H9 (cell line): ENCODE measurements at regions not wholly inside any gene's neighbourhood (a gene's known extent, or its start where the extent isn't known, plus 50 kb on each side); places are given as distances from the start of the nearest gene placed in this dataset.

Experiments
- DNase-seq: peaks from one replicate; pipeline ENCODE4 v3.0.0-alpha.2; 2017
- H2AFZ ChIP-seq: one replicate; pipeline ENCODE4 v1.6.1; 2013; ENCODE audit warnings: mild to moderate bottlenecking, low read length, control low read depth, moderate library complexity
- H2AK5ac ChIP-seq: 2 replicates; pipeline ENCODE4 v1.6.1; 2013; ENCODE audit warnings: low read length, control low read depth, mixed read lengths; ENCODE audit not compliant: insufficient read length
- H2BK120ac ChIP-seq: one replicate; pipeline ENCODE4 v1.6.1; 2013; ENCODE audit warnings: low read depth, mild to moderate bottlenecking, low read length, control low read depth, inconsistent platforms; ENCODE audit not compliant: poor library complexity, severe bottlenecking
- H2BK12ac ChIP-seq: 2 replicates; pipeline ENCODE4 v1.6.1; 2013; ENCODE audit warnings: low read length, control low read depth, mixed read lengths, low read depth; ENCODE audit not compliant: insufficient read length
- H2BK15ac ChIP-seq: 2 replicates; pipeline ENCODE4 v1.6.1; 2013; ENCODE audit warnings: low read depth, low read length, control low read depth
- H2BK20ac ChIP-seq: one replicate; pipeline ENCODE4 v1.6.1; 2013; ENCODE audit warnings: low read depth, mild to moderate bottlenecking, low read length, control low read depth, inconsistent platforms; ENCODE audit not compliant: poor library complexity, severe bottlenecking
- H2BK5ac ChIP-seq: 2 replicates; pipeline ENCODE4 v1.6.1; 2013; ENCODE audit warnings: low read length, control low read depth, mixed read lengths; ENCODE audit not compliant: insufficient read length
- H3K14ac ChIP-seq: 2 replicates; pipeline ENCODE4 v1.6.1; 2013; ENCODE audit warnings: low read length, control low read depth; ENCODE audit not compliant: insufficient read depth
- H3K18ac ChIP-seq: 2 replicates; pipeline ENCODE4 v1.6.1; 2013; ENCODE audit warnings: low read depth, mild to moderate bottlenecking, mixed read lengths, low read length, control low read depth; ENCODE audit not compliant: insufficient read length
- H3K23ac ChIP-seq: 2 replicates; pipeline ENCODE4 v1.6.1; 2013; ENCODE audit warnings: low read length, control low read depth, mixed read lengths, low read depth; ENCODE audit not compliant: insufficient read length
- H3K23me2 ChIP-seq: 2 replicates; pipeline ENCODE4 v1.6.1; 2013; ENCODE audit warnings: low read depth, mild to moderate bottlenecking, mixed read lengths, low read length, control low read depth; ENCODE audit not compliant: insufficient read length, poor library complexity, severe bottlenecking
- H3K27ac ChIP-seq: 2 replicates; pipeline ENCODE4 v1.5.1; 2013; ENCODE audit warnings: low read length, control low read depth, mixed read lengths, low read depth; ENCODE audit not compliant: insufficient read length
- H3K27me3 ChIP-seq: 2 replicates; pipeline ENCODE4 v1.6.1; 2013; ENCODE audit warnings: low read length, control low read depth, inconsistent platforms; ENCODE audit not compliant: insufficient read depth
- H3K4ac ChIP-seq: 2 replicates; pipeline ENCODE4 v1.6.1; 2013; ENCODE audit warnings: low read depth, mild to moderate bottlenecking, control low read depth, inconsistent platforms, low read length, moderate library complexity
- H3K4me1 ChIP-seq: 2 replicates; pipeline ENCODE4 v1.6.1; 2013; ENCODE audit warnings: low read length, control low read depth, inconsistent platforms; ENCODE audit not compliant: insufficient read depth
- H3K4me2 ChIP-seq: 2 replicates; pipeline ENCODE4 v1.6.1; 2013; ENCODE audit warnings: low read length, control low read depth, mixed read lengths; ENCODE audit not compliant: insufficient read length, insufficient read depth
- H3K56ac ChIP-seq: 2 replicates; pipeline ENCODE4 v1.6.1; 2013; ENCODE audit warnings: low read depth, mild to moderate bottlenecking, mixed read lengths, low read length, control low read depth; ENCODE audit not compliant: insufficient read length
- H3K79me1 ChIP-seq: 2 replicates; pipeline ENCODE4 v1.6.1; 2013; ENCODE audit warnings: low read depth, mild to moderate bottlenecking, moderate library complexity, low read length, control low read depth, inconsistent platforms; ENCODE audit not compliant: insufficient read depth, poor library complexity, severe bottlenecking
- H3K79me2 ChIP-seq: 2 replicates; pipeline ENCODE4 v1.6.1; 2013; ENCODE audit warnings: low read length, control low read depth, inconsistent platforms; ENCODE audit not compliant: insufficient read depth
- H3K9ac ChIP-seq: 2 replicates; pipeline ENCODE4 v1.6.1; 2013; ENCODE audit warnings: low read length, control low read depth, mixed read lengths; ENCODE audit not compliant: insufficient read length; ENCODE audit errors: extremely low read depth
- H3K9me3 ChIP-seq: one replicate; pipeline ENCODE4 v1.6.1; 2013; ENCODE audit warnings: low read depth, low read length, inconsistent platforms; ENCODE audit not compliant: control insufficient read depth
- H3T11ph ChIP-seq: one replicate; pipeline ENCODE4 v1.6.1; 2013; ENCODE audit warnings: mild to moderate bottlenecking, low read length, control low read depth, inconsistent platforms
- H4K20me1 ChIP-seq: one replicate; pipeline ENCODE4 v1.6.1; 2013; ENCODE audit not compliant: control insufficient read depth, insufficient read length, insufficient read depth
- H4K5ac ChIP-seq: 2 replicates; pipeline ENCODE4 v1.6.1; 2013; ENCODE audit warnings: low read depth, mild to moderate bottlenecking, mixed read lengths, low read length, control low read depth; ENCODE audit not compliant: insufficient read length
- H4K8ac ChIP-seq: replicated peaks from 2 replicates; pipeline ENCODE4 v1.6.1; 2013; ENCODE audit warnings: low read length, control low read depth, mixed read lengths, low read depth; ENCODE audit not compliant: insufficient read length
- H4K91ac ChIP-seq: 2 replicates; pipeline ENCODE4 v1.6.1; 2013; ENCODE audit warnings: low read depth, mild to moderate bottlenecking, moderate library complexity, mixed read lengths, low read length, control low read depth; ENCODE audit not compliant: insufficient read length
- H3K27ac Mint-ChIP-seq, 3 experiments: 2 replicates in 2 of 3; 3 replicates in 1 of 3; pipeline ENCODE4 v1.8.0; 2020 to 2021; ENCODE audit warnings: mixed read lengths in 3 of 3, mild to moderate bottlenecking in 1 of 3, moderate library complexity in 1 of 3
- H3K27me3 Mint-ChIP-seq: 2 replicates; pipeline ENCODE4 v1.8.0; 2021; ENCODE audit warnings: low read depth, mild to moderate bottlenecking, moderate library complexity, mixed read lengths
- H3K36me3 Mint-ChIP-seq, 3 experiments: 2 replicates in 2 of 3; 3 replicates in 1 of 3; pipeline ENCODE4 v1.8.0; 2020 to 2021; ENCODE audit warnings: low read depth in 3 of 3, mixed read lengths in 3 of 3; ENCODE audit not compliant: insufficient read depth in 1 of 3
- H3K4me1 Mint-ChIP-seq, 2 experiments: 2 replicates each; pipeline ENCODE4 v1.8.0; 2020; ENCODE audit warnings: mixed read lengths in 2 of 2
- H3K4me3 Mint-ChIP-seq, 2 experiments: 2 replicates in 1 of 2; 3 replicates in 1 of 2; pipeline ENCODE4 v1.8.0; 2020 to 2021; ENCODE audit warnings: mild to moderate bottlenecking in 2 of 2, mixed read lengths in 2 of 2, moderate library complexity in 1 of 2
- H3K9me3 Mint-ChIP-seq, 2 experiments: 2 replicates in 1 of 2; 3 replicates in 1 of 2; pipeline ENCODE4 v1.8.0; 2020; ENCODE audit warnings: mild to moderate bottlenecking in 2 of 2, mixed read lengths in 2 of 2, moderate library complexity in 1 of 2
- CTCF ChIP-seq: fragments of 200-600 bp; sonication (generic); conservative IDR thresholded peaks from 3 replicates; pipeline ENCODE4 v1.8.0; 2021; ENCODE audit warnings: antibody characterized with exemption, mild to moderate bottlenecking
- WGBS: extraction: QIAGEN DNeasy Blood & Tissue Kit; methylation state at CpG from one replicate; pipeline ENCODE4 v1.1.7; 2013; ENCODE audit warnings: missing lambda C conversion rate, low lambda C conversion rate, mixed read lengths; ENCODE audit not compliant: insufficient read length; ENCODE audit errors: extremely low coverage; 5-methylcytosine and 5-hydroxymethylcytosine counted together

- Histone ChIP-seq H3K79me1 (no peaks in the 10 kb centered on the region), H2AFZ (no peak overlapping the region), H3K56ac (no peak overlapping the region), H3K4me1 (no peaks in the 10 kb centered on the region), H2BK15ac (no peak overlapping the region), H2BK20ac (no peak overlapping the region), H4K5ac (no peak overlapping the region), H2BK12ac (no peak overlapping the region), H4K20me1 (no peaks in the 10 kb centered on the region), H3K4me2 (no peak overlapping the region), H3K4ac (no peak overlapping the region), H3K79me2 (no peaks in the 10 kb centered on the region), H4K8ac (no peak overlapping the region), H3K23me2 (no peaks in the 10 kb centered on the region), H3K9ac (no peak overlapping the region), H2BK120ac (no peak overlapping the region), H2BK5ac (no peak overlapping the region), H4K91ac (no peak overlapping the region), H3K9me3 (no peaks in the 10 kb centered on the region), H3K18ac (no peak overlapping the region), H3K27me3 (no peaks in the 10 kb centered on the region), H3K27ac (no peak overlapping the region), H3K23ac (no peak overlapping the region), H3K14ac (no peak overlapping the region), H2AK5ac (no peak overlapping the region), H3T11ph (no peak overlapping the region)
- no peak for TF ChIP-seq CTCF
- no peaks in the 10 kb centered on the region for H3K27me3 Mint-ChIP-seq
- no peak overlapping the region for H3K27ac Mint-ChIP-seq
- DNase-seq: no peak
- no peaks in the 10 kb centered on the region for H3K36me3 Mint-ChIP-seq
- no CpG with 5 or more reads among the region's 4 CpGs for WGBS
- no peak overlapping the region for H3K4me3 Mint-ChIP-seq
- no peaks in the 10 kb centered on the region for H3K9me3 Mint-ChIP-seq
- H3K4me1 Mint-ChIP-seq: peaks cover 6 to 8% of the 10 kb centered on the region in 2 experiments; a peak in 3 of 4 replicates
These were observed 207.1 kb upstream of the DKK2 start for GRCh38 chr4:107243141-107243781.
